GM12878 (cell line): ENCODE measurements at regions not wholly inside any gene's neighbourhood (a gene's known extent, or its start where the extent isn't known, plus 50 kb on each side); places are given as distances from the start of the nearest gene placed in this dataset.

Experiments used
- DPF2 ChIP-seq: fragments of 450-650 bp; IDR thresholded peaks from 2 replicates; pipeline ENCODE4 v1.6.1; 2017; ENCODE audit warnings: mild to moderate bottlenecking
- E4F1 ChIP-seq: fragments of 450-650 bp; IDR thresholded peaks from 2 replicates; pipeline ENCODE4 v1.6.1; 2018; ENCODE audit warnings: borderline replicate concordance, mild to moderate bottlenecking; ENCODE audit not compliant: partially characterized antibody
- EP300 ChIP-seq, 2 experiments: fragments of 150-350 bp in 1 of 2; IDR thresholded peaks; 2 replicates each; pipeline ENCODE4 v1.6.1; 2011 to 2012; ENCODE audit warnings: low read depth in 2 of 2, low read length in 2 of 2, borderline replicate concordance in 1 of 2, improper control_type of control experiment in 1 of 2, inconsistent platforms in 1 of 2; ENCODE audit not compliant: control insufficient read depth in 1 of 2
- HCFC1 ChIP-seq: fragments of 150-350 bp; IDR thresholded peaks from 2 replicates; pipeline ENCODE4 v1.6.1; 2014; ENCODE audit warnings: low read length
- IKZF1 ChIP-seq: fragments of 450-650 bp; conservative IDR thresholded peaks from 2 replicates; pipeline ENCODE4 v1.6.1; 2017; ENCODE audit warnings: antibody characterized with exemption, mild to moderate bottlenecking
- IRF3 ChIP-seq: fragments of 450-650 bp; IDR thresholded peaks from 2 replicates; pipeline ENCODE4 v1.6.1; 2014; ENCODE audit warnings: mild to moderate bottlenecking
- KAT2A ChIP-seq: conservative IDR thresholded peaks from 2 replicates; pipeline ENCODE4 v1.6.1; 2011; ENCODE audit warnings: low read depth, low read length; ENCODE audit not compliant: control insufficient read depth
- MAX ChIP-seq: IDR thresholded peaks from 2 replicates; pipeline ENCODE4 v1.6.1; 2012; ENCODE audit warnings: low read depth, low read length, improper control_type of control experiment
- MLLT1 ChIP-seq: fragments of 450-650 bp; IDR thresholded peaks from 2 replicates; pipeline ENCODE4 v1.6.1; 2016; ENCODE audit warnings: mild to moderate bottlenecking
- NR2F1 ChIP-seq: fragments of 450-650 bp; conservative IDR thresholded peaks from 2 replicates; pipeline ENCODE4 v1.6.1; 2017; ENCODE audit warnings: mild to moderate bottlenecking
- PAX5 ChIP-seq: IDR thresholded peaks from 2 replicates; pipeline ENCODE4 v1.6.1; 2011; ENCODE audit warnings: low read depth, low read length, borderline replicate concordance
- PML ChIP-seq: IDR thresholded peaks from 2 replicates; pipeline ENCODE4 v1.6.1; 2012; ENCODE audit warnings: low read length, inconsistent platforms
- POLR2AphosphoS5 ChIP-seq: IDR thresholded peaks from 2 replicates; pipeline ENCODE4 v1.6.1; 2011; ENCODE audit warnings: mild to moderate bottlenecking, low read length, inconsistent platforms
- RAD21 ChIP-seq: IDR thresholded peaks from 2 replicates; pipeline ENCODE4 v1.6.1; 2011; ENCODE audit warnings: mild to moderate bottlenecking, low read depth, low read length, moderate library complexity; ENCODE audit not compliant: insufficient read depth
- RELB ChIP-seq: fragments of 450-650 bp; IDR thresholded peaks from 2 replicates; pipeline ENCODE4 v1.6.1; 2017; ENCODE audit warnings: low read depth, mild to moderate bottlenecking, moderate library complexity
- RUNX3 ChIP-seq: IDR thresholded peaks from 2 replicates; pipeline ENCODE4 v1.6.1; 2012; ENCODE audit warnings: low read length, inconsistent platforms
- SREBF1 ChIP-seq: IDR thresholded peaks from 2 replicates; pipeline ENCODE4 v1.6.1; 2012; ENCODE audit warnings: mild to moderate bottlenecking, low read length
- SUZ12 ChIP-seq: fragments of 200-600 bp; sonication (generic); IDR thresholded peaks from one replicate; pipeline ENCODE4 v1.6.1; 2018; ENCODE audit warnings: antibody characterized with exemption, mild to moderate bottlenecking; ENCODE audit not compliant: unreplicated experiment
- ZBED1 ChIP-seq: IDR thresholded peaks from 2 replicates; pipeline ENCODE4 v1.6.1; 2016; ENCODE audit warnings: borderline replicate concordance
- ZBTB40 ChIP-seq: fragments of 450-650 bp; IDR thresholded peaks from 2 replicates; pipeline ENCODE4 v1.6.1; 2016; ENCODE audit warnings: mild to moderate bottlenecking, moderate library complexity, borderline replicate concordance
- ZZZ3 ChIP-seq: IDR thresholded peaks from 2 replicates; pipeline ENCODE4 v1.6.1; 2011; ENCODE audit warnings: low read depth; ENCODE audit not compliant: control insufficient read depth, insufficient read length

GRCh38 chr14:98198385-98198784 is 1073.6 kb downstream of the BCL11B start (continued):
- no peak; the same call in 1 of the 2 replicates for TF ChIP-seq DPF2
- peak; percentile 35 to 80; a peak in 2 of 4 replicates for TF ChIP-seq EP300 (IDR thresholded peaks at IDR 0.05; ENCODE audit: borderline replicate concordance in 1 of 2, control insufficient read depth in 1 of 2, low read depth in 2 of 2, low read length in 2 of 2)
- peak; percentile 83 for TF ChIP-seq RELB
- TF ChIP-seq MLLT1, result peak; percentile 82; the same call in 1 of the 2 replicates
- TF ChIP-seq IKZF1, result peak; percentile 86
- no peak for TF ChIP-seq MAX
- peak; percentile 97 for TF ChIP-seq RUNX3
- TF ChIP-seq IRF3, result no peak
- TF ChIP-seq HCFC1, result no peak
- no peak for TF ChIP-seq POLR2AphosphoS5
- TF ChIP-seq SREBF1, result no peak
- TF ChIP-seq PAX5, result 0 out of 2 replicates have a peak, but pooled peaks have one; percentile 50
- peak; percentile 73 for TF ChIP-seq NR2F1
- TF ChIP-seq ZBTB40, result no peak
- TF ChIP-seq E4F1, result no peak
- peak; percentile 67; the same call in 1 of the 2 replicates for TF ChIP-seq ZBED1
- no peak for TF ChIP-seq RAD21
- no peak for TF ChIP-seq SUZ12
- no peak for TF ChIP-seq PML
- no peak for TF ChIP-seq KAT2A
- no peak for TF ChIP-seq ZZZ3
